Mammary epithelial cell (primary cell): ENCODE measurements at regions not wholly inside any gene's neighbourhood (a gene's known extent, or its start where the extent isn't known, plus 50 kb on each side); places are given as distances from the start of the nearest gene placed in this dataset.

Source experiments
- CTCF ChIP-seq, 2 donors: IDR thresholded peaks in 1 of 2; conservative IDR thresholded peaks in 1 of 2; 2 replicates each; pipeline ENCODE4 v1.5.1; 2011 to 2012; ENCODE audit warnings: inconsistent platforms in 2 of 2, low read length in 2 of 2, mild to moderate bottlenecking in 2 of 2, control low read depth in 1 of 2, low read depth in 1 of 2; ENCODE audit not compliant: insufficient read depth in 1 of 2; ENCODE audit errors: extremely low read depth in 1 of 2
- EZH2 ChIP-seq: IDR thresholded peaks from 2 replicates; pipeline ENCODE4 v1.6.1; 2012; ENCODE audit warnings: low read length, inconsistent platforms, borderline replicate concordance

- TF ChIP-seq CTCF (conservative IDR thresholded peaks at IDR 0.05 in 1 of 2, IDR thresholded peaks at IDR 0.05 in 1 of 2; ENCODE audit: extremely low read depth in 1 of 2, insufficient read depth in 1 of 2, low read depth in 1 of 2, low read length in 2 of 2) = no peak
- TF ChIP-seq EZH2 = no peak
Observed at GRCh38 chr20:36102809-36103596, 51.5 kb upstream of the EPB41L1 start.
